HG02588 (cell line): ENCODE measurements at regions not wholly inside any gene's neighbourhood (a gene's known extent, or its start where the extent isn't known, plus 50 kb on each side); places are given as distances from the start of the nearest gene placed in this dataset.

Source experiments
- ATAC-seq: cut with Tn5 transposase; IDR thresholded peaks from one replicate; pipeline ENCODE4 v1.9.1; 2021; ENCODE audit warnings: mild to moderate bottlenecking, moderate library complexity; ENCODE audit not compliant: unreplicated experiment

GRCh38 chr10:8463853-8464252 is 409.4 kb downstream of the GATA3 start:
- no peak for ATAC-seq

- ATAC-seq = no peak
Measured at GRCh38 chr10:8468477-8468876, 414.0 kb downstream of the GATA3 start.

- no peak for ATAC-seq
Measured at GRCh38 chr10:8473205-8473604, 418.7 kb downstream of the GATA3 start.

GRCh38 chr10:8477300-8477699 is 422.8 kb downstream of the GATA3 start:
- no peak for ATAC-seq

GRCh38 chr10:8481718-8482504 is 427.4 kb downstream of the GATA3 start:
- no peak for ATAC-seq

- no peak for ATAC-seq
Measured at GRCh38 chr10:8485032-8485431, 430.5 kb downstream of the GATA3 start.

- no peak for ATAC-seq
Measured at GRCh38 chr10:8487346-8487745, 432.9 kb downstream of the GATA3 start.

GRCh38 chr10:8489232-8489631 is 434.7 kb downstream of the GATA3 start:
- no peak for ATAC-seq

GRCh38 chr10:8489823-8490222 is 435.3 kb downstream of the GATA3 start:
- ATAC-seq = no peak

GRCh38 chr10:8498290-8498689 is 443.8 kb downstream of the GATA3 start:
- no peak for ATAC-seq

GRCh38 chr10:8498881-8499280 is 444.4 kb downstream of the GATA3 start:
- ATAC-seq = no peak

GRCh38 chr10:8499312-8499711 is 444.8 kb downstream of the GATA3 start:
- no peak for ATAC-seq

- ATAC-seq = no peak
Measured at GRCh38 chr10:8499752-8500390, 445.4 kb downstream of the GATA3 start.

- no peak for ATAC-seq
Measured at GRCh38 chr10:8502573-8502972, 448.1 kb downstream of the GATA3 start.

GRCh38 chr10:8504499-8504898 is 450.0 kb downstream of the GATA3 start:
- no peak for ATAC-seq

GRCh38 chr10:8507156-8507555 is 452.7 kb downstream of the GATA3 start:
- no peak for ATAC-seq

GRCh38 chr10:8508882-8509281 is 454.4 kb downstream of the GATA3 start:
- ATAC-seq = no peak

- no peak for ATAC-seq
Measured at GRCh38 chr10:8510471-8510870, 456.0 kb downstream of the GATA3 start.

- ATAC-seq = no peak
Measured at GRCh38 chr10:8511026-8511425, 456.5 kb downstream of the GATA3 start.

- ATAC-seq = no peak
Measured at GRCh38 chr10:8513155-8514147, 459.0 kb downstream of the GATA3 start.

GRCh38 chr10:8520382-8520781 is 465.9 kb downstream of the GATA3 start:
- no peak for ATAC-seq
